ENCODE measurements at regions not wholly inside any gene's neighbourhood (a gene's known extent, or its start where the extent isn't known, plus 50 kb on each side); places are given as distances from the start of the nearest gene placed in this dataset.

- no peak for TF ChIP-seq POLR2A (IDR thresholded peaks at IDR 0.05)
- TF ChIP-seq EP300 (IDR thresholded peaks at IDR 0.05), result no peak
Measured at GRCh38 chr22:48511211-48511610, 1316.5 kb downstream of the BRD1 start.
